GM21576 (cell line): ENCODE measurements at regions not wholly inside any gene's neighbourhood (a gene's known extent, or its start where the extent isn't known, plus 50 kb on each side); places are given as distances from the start of the nearest gene placed in this dataset.

ENCODE experiments used
- ATAC-seq: cut with Tn5 transposase; IDR thresholded peaks from one replicate; pipeline ENCODE4 v1.9.1; 2021; ENCODE audit warnings: mild to moderate bottlenecking, moderate library complexity; ENCODE audit not compliant: unreplicated experiment

DNA sequence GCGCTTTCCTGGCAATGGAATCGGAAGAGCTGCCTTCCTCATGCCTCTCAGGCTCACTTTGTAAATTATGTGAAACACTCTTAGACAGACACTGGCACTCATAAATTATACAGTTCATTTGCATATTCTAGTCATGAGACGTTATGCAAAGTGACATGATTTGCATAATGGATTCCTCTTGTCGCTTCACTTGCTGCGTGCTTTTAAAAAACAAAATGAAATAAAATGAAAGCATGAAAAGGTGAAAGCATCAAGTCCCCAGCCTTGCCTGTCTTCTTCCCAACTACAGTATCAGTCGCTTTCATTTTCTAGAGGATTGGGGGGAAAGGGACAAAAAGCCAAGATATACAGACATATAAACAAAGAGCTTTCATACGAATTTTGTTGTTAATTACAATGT is 252.8 kb upstream of the PMFBP1 start:
- ATAC-seq: no peak

DNA sequence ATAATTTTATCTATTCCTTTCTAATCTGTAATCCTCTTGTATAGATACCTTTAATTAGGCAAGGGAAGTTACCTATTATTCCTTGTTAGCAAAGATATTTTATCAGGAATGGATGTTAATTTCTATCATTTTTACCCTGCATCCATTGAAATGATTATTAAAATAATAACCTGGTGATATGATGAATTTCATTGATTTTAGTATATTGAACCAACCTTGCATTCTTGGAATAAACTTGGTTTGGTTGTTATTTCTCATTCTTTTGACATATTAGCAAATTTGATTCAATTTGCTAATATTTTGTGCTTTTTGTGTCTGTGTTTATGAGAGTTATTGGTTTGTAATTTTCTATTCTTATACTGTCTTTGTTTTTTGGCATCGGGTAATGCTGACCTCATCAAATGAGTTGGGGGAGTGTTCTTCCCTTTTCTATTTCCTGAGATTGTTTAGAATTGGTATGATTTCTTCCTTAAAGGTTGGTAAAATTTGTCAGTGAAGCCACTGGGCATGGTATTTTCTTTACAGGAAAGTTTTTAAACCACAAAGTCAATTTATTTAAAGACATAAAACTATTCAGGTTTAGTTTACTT is 250.4 kb upstream of the PMFBP1 start:
- ATAC-seq: no peak

DNA sequence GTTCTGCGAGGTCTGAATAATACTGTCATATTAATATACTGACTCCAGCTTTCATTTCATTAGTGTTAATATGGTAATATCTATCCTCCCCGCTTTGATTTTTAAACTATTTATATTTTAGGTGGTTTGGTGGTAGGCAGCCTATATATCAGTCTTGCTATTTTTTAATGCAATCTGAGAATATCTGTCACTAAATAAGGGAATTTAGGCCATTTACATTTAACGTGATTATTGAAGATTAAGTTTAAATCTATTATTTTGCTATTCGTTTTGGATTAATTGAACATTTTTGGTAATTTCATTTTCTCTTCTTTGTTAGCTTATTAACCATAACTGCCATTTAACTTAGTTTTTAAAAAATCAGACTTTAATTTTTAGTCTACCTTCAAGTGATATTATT is 247.7 kb upstream of the PMFBP1 start:
- ATAC-seq: no peak

DNA sequence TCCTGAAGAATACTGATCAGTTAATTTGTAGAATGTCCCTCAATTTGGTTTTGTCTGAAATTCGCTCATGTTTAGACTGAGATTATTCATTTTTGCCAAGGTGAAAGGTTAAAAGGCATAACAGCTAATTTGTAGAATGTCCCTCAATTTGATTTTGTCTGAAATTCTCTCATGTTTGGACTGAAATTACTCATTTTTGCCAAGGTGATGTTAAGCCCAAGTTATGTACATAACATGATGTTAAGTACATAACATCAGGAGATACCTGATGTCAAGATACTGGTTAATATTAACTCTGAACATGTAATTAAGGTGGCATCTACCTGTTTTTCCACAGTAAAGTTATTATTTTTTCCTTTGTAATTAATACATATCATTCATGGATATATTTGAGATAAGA is 243.4 kb upstream of the PMFBP1 start:
- ATAC-seq: no peak

DNA sequence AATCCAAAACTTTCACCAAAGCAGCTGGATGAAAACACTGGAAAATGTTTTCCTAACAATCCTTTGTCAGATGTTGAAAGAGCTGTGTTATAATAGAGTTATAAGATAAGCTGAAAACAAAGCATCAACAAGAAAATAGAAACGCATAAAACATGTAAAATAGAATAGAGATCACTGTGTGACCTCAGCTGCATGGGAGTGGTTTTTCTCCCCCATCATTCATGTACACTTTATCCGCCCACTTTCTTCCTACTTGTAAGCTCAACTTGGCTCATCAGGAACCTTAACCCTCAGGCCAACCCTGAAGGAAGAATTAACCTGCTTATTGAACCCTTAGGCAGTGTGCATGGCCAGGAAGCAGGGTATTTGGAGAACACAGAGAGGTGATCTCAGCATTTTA is 238.5 kb upstream of the PMFBP1 start:
- no peak for ATAC-seq

DNA sequence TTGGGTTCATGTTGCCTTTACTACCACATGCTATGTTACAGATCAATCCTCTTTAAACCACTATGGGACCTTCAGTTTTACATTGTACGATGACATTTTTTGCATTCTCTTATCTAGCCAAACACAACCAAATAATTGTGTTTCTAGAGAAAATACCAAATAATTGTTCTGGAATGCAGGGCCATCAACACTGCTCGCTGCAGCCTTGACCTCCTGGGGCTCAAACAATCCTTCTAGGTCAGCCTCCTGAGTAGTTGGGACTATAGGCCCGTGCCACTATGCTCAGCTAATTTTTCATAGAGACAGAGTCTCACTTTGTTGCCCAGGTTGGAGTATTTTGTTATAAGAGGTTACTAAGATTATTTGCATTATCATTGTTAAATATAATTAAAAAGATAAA is 237.5 kb upstream of the PMFBP1 start:
- ATAC-seq: no peak

DNA sequence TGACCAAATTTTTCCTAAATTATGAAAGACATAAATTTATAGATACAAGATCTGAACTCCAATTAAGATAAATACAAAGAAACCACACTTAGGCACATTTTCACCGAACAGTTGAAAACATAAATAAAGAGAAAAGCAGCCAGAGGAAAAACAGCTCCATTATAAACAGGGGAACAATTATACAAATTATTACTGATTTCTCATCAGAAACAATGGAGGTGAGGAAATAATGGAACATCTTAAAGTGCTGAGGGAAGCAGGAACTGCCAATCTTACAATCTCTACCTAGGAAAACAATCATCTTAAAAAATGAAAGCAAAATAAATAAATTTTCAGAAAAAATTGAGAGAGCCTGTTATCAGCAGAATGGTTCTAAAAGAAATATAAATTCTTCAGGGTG is 234.4 kb upstream of the PMFBP1 start:
- no peak for ATAC-seq

DNA sequence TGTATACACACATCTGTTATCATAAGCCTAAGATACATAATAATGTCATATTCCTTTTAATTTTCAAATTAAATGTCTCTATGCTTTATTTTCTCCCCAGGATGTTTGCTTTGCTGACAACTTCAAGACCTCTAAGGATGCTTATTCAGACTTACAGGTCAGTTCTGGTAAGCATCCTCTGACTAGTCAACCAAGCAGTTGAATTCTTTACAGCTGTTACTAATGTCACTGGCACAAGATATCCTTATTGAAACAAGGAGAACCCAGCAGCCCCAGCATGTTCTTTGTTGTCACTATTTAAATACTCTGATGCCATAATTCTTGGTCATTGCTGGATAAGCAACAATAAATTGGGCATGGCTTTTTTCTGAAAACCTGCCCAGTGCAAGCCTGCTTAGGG is 232.3 kb upstream of the PMFBP1 start:
- ATAC-seq: no peak

DNA sequence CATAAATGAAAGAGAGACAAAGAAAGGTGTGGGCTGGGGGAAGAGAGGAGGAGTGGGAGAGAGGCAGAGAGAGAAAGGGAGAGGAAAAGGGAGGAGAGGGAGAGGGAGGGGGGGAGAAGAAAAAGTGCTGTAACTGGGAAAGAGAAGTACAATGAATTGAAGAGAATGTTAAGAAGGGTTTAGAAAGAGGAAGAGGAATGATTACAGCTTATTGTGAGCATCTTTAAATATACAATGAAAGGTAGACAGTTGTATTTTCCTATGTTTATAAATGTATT is 229.1 kb upstream of the PMFBP1 start:
- ATAC-seq: no peak

DNA sequence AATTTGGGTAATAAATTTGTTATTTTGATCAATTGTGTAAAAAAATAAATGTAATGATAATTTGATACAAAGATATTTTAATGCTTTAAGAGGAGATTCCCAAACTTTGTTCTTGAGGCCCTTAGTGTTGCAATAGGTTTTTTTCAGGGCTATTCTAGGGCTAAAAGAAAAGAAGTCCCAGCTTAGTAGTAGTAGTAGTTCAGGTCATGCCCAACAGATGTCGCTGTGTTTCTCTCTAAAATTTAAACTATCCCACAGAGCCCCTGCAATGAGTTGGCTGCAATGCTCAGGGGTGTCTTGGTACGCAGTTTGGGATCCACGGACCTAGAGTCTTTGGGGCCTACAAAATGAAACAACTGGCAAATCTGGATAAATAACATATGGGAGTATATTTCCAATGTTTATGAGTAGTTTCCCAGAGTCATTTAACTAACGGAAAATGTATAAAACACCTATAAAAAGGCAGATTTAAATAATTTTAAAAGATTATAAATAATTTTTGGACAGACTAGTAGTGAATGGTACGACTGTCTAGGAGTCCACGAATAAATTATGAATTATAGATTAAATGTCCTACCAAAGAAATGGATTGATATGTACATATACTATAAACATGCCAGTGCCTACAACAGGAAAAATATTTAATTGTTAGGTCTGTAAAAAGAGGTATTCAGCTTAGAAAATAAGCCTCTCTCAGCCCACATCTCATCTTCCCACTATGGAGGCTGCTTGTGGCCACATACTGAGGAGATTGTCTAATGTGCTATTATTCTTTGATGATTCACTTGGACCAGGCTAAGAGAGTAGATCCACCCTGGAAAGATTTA is 228.5 kb upstream of the PMFBP1 start:
- peak; percentile 83 for ATAC-seq

DNA sequence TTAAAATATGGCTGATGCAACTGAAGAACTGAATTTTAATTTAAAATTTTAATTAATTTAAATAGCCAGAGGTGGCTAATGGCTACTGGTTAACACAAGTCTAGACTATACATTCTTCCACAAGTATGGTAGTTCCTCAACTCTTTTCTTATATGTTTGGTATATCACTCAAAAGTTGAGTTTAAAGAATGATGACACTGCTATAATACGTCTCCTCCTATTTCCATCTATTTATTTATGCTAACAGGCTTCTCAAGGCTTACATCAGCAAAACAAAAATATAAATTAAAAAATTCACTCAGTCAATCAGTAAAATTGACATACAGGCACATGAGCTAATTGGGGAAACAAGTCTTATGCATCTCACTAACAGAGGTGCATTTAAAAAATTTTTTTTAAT is 227.9 kb upstream of the PMFBP1 start:
- no peak for ATAC-seq

DNA sequence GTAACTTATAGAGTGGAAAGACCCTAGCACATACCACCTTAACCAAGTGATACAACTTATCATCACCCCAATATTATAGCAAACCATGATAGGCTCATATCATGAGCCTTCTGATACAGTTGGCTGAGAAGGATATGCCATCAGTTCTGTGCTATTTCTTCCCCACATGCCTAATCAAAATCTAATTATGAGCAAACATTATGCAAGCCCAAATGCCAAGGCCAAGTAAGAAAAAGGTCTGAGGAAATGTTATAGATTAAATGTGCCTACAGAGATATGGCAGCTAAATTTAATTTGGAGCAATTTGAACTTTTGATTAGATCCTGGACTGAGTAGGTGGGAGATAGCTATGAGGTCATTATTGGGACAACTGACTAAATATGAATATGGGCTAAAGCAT is 225.9 kb upstream of the PMFBP1 start:
- ATAC-seq: no peak

DNA sequence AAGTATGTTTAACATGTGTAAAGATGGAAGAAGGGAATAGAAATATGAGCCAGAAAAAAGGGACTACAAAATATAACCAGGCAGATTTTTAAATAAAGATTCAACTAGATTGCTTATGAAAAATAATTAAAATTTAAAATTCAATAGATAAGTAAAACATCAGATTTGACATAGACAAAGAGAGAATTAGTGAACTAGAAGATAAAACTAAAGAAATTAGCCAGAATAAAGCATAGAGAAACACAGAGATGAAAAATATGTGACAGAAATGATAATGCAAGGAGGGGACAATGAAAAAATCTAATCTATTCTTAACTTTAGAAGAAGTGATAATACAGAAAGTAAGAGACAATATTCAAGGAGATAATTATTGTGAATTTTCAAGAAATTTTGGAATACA is 222.6 kb upstream of the PMFBP1 start:
- no peak for ATAC-seq

DNA sequence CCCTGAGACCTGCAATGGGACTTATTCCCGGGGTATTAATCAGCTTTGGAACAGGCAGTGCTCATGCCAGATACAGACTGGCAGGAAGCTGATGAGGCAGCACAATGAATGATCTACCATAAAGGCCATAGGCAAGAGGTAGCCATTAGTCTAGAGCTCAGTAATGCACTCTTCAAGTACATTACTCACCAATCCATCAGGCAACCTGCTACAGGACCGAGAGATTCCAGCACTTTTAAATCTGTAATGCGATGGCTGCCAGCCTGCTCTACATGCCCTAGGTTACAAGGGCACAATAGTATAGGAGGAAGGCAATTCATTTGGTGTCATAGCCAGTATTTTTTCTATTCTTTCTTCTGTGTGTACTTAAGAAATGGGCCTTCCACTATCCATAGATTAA is 217.8 kb upstream of the PMFBP1 start:
- ATAC-seq: no peak

DNA sequence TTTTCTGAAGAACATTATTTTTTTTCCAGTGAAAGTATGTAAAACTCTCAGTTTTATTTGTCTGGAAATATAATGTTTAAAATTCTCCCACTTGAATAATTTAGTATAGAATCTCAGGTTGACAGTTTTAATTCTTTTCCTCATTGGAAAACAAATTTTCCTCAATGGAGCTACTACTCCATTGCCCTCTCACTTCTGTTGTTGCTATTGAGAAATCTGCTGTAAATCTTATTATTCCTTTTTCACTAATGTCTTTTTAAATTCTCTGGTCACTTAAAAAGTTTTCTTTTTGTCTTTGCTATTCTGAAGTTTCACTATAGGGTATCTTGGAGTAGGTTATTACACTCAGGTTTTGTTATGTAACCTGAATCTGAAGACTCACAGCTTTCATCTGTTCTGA is 216.1 kb upstream of the PMFBP1 start:
- no peak for ATAC-seq

DNA sequence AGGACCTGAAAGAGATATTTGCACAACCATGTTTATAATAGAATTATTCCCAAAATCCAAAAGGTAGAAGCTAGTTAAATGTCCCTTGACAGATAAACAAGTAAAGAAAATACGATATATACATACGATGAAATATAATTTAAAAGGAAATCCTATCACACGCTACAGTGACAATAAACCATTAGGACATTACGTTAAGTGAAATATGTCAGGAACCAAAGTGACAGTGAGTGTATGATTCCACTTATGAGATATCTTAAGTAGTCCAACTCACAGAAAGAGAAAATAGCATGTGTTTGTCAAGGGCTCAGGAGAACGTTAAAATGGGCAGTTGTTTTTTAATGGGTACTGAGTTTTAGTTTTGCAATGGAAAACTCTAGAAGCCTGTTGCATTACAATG is 212.7 kb upstream of the PMFBP1 start:
- no peak for ATAC-seq

DNA sequence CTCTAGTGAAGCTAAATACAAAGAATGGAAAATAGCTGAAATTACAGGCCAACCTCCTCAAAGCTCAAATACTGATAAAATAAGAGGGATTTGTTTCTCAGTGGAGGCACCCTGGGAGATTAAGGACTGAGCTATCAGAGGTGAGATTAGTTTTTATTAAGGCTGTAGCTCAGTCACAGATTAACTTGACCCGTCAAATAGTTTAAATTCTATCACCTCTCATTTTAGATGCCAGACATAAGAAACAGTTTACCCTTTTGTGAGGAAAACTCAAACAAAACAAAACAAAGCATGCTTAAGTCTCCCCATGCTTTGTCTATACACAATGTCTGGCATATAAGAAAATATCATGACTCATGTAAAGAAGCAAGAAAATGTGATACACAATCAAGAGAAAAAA is 208.3 kb upstream of the PMFBP1 start:
- ATAC-seq: no peak

DNA sequence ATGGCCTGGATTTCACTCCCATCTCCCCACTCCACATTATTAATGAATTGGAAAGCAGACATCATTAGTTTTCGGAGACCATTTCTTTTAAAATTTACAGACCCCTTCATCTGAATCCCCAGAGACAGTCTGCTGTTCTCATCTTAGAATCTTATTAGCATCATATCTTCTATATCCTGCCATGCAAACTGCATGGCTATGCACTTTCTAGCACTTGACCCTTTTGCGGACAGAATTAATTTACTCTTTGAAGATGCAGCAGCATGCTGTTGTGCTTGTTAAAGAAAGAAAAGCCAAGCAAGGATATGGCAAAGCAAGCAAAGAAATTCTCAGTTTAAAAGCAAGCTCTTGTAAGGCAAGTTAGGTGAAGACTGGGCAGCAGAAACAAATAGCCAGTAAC is 201.2 kb upstream of the PMFBP1 start:
- ATAC-seq: no peak

DNA sequence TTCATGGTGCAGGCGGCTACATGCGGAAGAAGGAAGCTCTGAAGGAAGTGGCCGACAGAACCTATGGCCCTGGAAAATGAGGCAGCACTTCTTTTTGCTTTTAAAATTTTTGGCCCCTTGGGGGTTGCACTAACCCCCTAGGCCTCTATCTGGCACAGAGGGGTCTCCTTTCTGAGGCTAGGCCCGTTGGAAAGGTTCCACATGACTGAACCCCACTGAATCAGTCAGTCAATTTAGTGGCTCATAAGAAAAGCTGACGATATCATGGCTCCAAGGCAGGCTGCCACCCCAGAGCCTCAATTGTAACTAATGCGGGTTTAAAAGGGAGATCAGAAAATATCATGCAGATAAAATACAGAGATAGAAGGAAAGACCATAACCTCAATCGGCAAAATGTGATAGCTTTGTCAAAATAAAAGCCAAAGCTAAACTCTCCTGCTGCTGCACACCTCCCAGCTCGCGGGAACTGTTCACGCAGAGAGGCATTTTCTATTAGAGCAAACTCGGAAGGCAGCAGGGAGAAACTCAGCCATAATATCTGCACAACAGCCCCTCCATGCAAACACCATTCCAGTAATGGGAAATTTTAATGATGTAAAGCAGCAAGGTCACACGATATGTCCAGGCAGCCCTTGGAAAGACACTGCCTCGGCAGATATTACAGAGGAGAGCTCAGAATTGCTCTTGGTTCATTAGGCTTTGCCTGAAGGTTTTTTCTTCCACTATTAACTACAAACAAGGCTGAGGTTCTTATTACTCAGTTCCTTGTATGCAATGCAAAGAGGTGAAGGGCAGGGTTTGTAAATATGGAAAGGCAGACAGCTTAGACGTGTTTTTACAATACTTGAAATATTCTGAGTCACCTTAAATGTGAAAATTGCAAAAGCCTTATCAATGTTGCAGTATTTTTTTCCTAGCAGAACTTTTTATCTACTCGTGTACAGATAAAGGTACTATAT is 200.4 kb upstream of the PMFBP1 start:
- no peak for ATAC-seq

DNA sequence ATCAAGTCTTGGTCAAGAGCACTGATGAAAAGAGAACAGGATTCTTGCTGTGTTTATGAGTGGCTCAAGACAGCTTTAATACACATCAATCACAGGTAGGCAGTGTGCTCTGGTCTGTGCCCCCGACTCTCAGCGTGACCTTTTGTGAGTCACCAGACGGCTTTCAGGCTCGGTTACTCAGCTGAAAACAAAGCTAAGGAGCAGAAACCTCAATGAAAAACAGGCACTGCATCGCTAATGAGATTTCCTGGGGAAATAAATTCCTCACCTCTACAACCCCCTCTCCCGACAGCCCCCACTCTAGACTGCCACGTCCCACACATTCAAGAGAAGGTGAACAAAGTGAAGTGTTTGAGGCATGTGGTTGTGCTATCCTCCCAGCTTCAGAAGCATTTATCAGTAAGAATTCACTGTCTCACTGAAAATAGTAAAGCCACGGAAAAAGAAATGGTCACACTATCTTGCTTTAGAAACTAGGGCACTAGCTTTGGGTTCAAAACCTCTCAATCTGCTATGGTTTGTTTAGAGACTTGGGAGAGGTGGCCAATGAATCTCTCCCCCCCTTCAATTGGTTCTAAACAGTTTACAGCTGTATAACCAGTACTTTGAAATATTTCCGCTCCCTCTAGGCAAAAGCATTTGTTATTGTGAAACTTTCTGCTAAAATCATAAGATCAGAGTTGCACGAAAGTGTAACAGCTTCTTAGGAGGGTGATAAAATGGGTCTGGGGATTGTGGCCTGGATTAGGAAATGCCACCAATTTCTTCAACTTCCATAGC is 199.5 kb upstream of the PMFBP1 start:
- no peak for ATAC-seq

DNA sequence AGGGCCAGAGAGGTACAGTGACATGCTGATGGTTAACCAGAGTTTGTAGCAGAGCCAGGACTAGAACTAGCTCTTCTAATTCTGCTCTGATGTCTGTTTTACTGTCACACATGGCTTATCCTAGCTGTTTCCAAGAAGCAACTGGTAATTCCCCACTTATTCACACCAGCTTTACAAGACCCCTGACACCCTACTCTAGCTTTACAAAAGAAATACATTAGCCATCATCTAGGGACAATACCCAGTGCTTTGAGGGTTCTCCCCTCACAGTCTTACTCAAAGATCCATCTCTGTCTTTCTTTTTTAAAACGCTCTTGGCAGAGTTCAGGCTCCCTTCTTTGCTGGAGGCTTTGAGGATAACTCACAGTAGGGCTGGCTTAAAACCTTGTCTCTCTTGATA is 197.3 kb upstream of the PMFBP1 start:
- ATAC-seq: no peak
